NCI-H2107 treated with DMSO at 0.1 percent for 48 hours (cell line): ENCODE measurements at regions not wholly inside any gene's neighbourhood (a gene's known extent, or its start where the extent isn't known, plus 50 kb on each side); places are given as distances from the start of the nearest gene placed in this dataset.
"Not testable (repeated sequence)": the region's sequence is repeated elsewhere in the genome, so short reads cannot be mapped to it uniquely, and the experiment has no call there.

Experiments
- DNase-seq: peaks from one replicate; lab custom pipeline; 2025; ENCODE audit not compliant: unreplicated experiment; lab: John Stamatoyannopoulos, UW

DNA sequence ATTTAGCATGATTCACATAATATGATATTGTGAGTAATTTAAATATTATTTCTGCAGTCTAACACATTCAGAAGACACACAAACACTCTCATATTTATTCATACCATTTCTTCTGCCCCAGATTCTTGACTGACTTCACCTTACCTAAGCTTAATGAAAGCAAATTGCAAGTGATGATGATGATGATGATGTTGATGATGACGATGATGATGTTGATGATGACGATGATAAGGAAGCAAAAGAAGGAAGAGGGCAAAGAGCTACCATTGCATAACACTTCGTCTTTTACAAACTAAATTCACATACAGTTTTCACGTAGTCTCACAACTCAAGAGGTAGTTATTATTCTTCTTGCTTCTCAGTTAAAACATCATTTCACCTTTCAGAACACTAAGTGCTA is 404.7 kb downstream of the NAF1 start:
- no peak for DNase-seq

DNA sequence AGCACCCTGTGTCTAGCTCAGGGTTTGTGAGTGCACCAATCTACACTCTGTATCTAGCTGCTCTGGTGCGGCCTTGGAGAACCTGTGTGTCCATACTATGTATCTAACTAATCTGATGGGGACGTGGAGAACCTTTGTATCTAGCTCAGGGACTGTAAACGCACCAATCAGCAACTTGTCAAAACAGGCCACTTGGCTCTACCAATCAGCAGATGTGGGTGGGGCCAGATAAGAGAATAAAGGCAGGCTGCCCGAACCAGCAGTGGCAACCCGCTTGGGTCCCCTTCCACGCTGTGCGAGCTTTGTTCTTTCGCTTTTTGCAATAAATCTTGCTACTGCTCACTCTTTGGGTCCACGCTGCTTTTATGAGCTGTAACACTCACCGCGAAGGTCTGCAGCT is 426.5 kb downstream of the NAF1 start:
- DNase-seq: not testable (repeated sequence)

- DNase-seq: not testable (repeated sequence)
These were observed 427.1 kb downstream of the NAF1 start for GRCh38 chr4:162739596-162739995.

DNA sequence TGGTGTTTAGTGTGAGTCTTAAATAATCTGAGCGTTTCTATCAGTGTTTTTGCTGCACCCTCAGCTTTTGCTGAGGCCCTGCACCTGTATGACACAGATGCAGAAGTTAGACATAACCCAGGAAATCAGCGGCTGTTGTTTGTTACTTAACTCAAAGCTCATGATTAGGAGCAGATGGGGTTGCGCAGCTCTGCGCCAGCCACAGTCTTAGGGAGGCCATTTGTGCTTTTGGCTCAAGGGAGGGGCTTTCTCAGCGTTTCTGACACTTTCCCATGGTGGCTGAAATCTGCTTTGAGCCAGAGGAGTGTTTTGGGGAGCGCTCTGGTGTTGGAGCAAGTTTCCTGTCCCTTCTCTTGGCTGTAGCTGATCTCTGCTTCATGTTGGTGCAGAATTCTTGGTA is 433.8 kb downstream of the NAF1 start:
- no peak for DNase-seq

DNA sequence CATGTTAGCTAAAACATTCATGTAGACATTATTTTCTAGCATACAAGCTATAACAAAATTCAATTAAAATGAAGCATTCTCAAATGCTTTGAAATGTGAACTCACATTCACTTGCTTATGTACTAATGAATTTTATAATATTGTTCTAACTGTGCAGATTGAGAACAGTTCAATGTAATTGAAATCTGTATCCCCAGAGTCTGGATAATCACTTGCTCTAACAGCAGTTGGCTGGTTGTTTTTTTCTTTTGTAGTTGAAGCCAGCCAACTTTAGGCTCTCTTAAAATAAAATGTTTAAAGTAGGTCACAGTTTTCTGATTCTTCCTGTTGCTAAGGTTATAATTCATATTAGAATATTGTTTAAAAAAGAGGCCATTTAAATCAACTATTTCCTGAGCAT is 438.9 kb downstream of the NAF1 start:
- DNase-seq: no peak

GRCh38 chr4:162727232-162727631 is 439.5 kb downstream of the NAF1 start:
- no peak for DNase-seq

GRCh38 chr4:162715401-162715800 is 451.3 kb downstream of the NAF1 start:
- no peak for DNase-seq

GRCh38 chr4:162707962-162708361 is 458.7 kb downstream of the NAF1 start:
- no peak for DNase-seq

- DNase-seq: no peak
These were observed 460.1 kb downstream of the NAF1 start for GRCh38 chr4:162706632-162707031.

DNA sequence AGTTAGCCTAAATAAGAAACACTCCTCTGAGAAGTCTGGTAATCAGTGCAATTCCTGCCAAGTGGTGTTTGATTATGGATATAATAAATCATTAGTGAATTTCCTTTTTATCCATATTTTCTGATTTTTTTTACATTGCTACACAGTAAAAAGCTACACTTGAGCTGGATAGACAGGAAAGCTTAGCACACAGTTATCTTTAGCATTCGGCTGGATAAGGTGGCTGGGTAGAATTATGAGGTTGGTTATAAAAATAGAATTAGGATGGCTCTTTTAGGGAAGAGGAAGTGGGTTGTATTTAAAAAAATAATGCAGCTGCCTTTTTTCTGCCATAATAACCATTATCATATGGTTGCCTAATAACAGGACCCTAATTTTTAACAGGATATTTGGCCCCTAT is 460.6 kb downstream of the NAF1 start:
- no peak for DNase-seq

GRCh38 chr4:162705130-162705803 is 461.4 kb downstream of the NAF1 start:
- no peak for DNase-seq

DNA sequence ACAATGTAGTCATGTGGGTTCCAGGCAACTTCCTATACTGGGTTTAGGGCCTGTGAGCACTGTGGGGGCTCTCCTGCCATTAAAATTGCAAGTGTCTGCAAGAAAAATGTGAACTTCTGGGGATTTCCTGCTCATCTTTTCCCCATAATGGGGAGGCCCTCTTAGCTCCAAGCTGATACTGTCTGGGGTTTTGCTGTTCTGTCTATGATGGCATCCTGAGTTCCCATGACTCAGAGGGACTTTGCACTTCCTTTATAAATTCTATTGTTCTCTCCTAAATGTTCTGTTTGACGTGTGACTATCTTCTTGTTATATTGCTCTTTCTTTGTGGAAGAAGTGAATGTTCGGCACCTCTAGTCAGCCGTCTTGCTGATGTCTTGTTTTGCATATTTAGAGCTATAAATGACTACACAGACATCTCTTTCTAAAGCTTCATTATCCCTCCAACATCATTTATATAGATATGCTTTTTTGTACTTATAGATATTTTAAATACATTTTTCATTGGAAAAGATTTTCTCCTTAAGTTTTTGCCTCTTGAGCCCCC is 465.8 kb downstream of the NAF1 start:
- no peak for DNase-seq

DNA sequence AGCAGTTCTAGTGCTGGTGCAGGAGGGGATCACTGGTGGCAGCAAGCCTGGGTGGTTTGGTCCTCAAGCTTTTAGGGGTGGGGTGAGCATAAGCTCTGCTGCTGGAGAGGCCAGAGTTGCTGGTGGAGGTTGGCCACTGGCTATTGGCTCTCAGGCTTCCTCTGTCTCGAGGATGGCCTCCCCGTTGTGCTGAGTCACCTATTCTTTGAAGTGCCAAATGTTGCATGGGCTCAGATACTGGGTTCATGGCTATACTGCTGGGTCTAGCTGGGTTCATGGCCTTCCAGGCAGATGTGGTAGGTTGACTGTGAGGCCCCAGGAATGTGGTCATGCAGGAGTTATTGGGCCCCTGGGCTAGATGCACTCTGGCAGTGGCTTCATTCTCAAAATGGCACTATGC is 466.3 kb downstream of the NAF1 start:
- DNase-seq: no peak

GRCh38 chr4:162699629-162700028 is 467.1 kb downstream of the NAF1 start:
- DNase-seq: no peak

DNA sequence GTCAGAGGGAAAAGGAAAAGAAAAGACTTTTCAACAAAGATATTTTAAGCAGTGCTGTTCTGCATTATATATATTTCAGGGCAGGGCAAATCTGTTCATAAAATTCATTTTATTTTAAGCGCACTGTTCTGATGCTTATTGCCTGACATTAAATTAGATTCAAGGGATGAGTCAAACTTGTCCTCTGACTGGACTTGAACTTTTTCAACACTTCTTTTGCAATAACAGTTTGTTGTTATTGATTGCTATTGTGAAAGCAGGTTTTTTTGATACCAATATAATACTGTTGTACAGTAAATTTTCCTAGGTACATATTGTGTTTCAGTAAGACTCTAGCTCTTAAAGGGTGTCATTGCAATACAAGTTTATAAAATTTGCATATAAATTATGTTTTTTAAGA is 481.3 kb downstream of the NAF1 start:
- no peak for DNase-seq

- DNase-seq: no peak
These were observed 481.7 kb downstream of the NAF1 start for GRCh38 chr4:162684998-162685397.

GRCh38 chr4:162684371-162684700 is 482.4 kb downstream of the NAF1 start:
- DNase-seq: no peak

GRCh38 chr4:162683659-162684370 is 482.9 kb downstream of the NAF1 start:
- no peak for DNase-seq

GRCh38 chr4:162682651-162683050 is 484.0 kb downstream of the NAF1 start:
- no peak for DNase-seq

DNA sequence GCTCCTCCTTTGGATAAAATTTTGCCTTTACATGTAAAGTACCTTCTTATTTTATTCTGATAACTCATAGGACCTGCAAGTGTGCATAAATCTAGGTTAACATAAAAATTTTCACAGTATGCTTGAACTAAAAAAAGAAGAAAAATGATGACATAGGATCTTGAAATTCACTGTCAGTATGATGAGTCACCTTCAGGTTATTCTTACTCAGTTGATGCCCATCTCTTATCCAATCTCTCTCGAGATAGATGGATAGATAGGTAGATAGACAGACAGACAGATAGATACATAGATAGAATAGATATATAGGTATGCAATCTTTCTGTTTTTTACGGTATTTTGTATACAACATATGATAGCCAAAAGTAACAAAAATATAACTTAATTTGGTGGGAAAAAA is 485.5 kb downstream of the NAF1 start:
- no peak for DNase-seq

DNA sequence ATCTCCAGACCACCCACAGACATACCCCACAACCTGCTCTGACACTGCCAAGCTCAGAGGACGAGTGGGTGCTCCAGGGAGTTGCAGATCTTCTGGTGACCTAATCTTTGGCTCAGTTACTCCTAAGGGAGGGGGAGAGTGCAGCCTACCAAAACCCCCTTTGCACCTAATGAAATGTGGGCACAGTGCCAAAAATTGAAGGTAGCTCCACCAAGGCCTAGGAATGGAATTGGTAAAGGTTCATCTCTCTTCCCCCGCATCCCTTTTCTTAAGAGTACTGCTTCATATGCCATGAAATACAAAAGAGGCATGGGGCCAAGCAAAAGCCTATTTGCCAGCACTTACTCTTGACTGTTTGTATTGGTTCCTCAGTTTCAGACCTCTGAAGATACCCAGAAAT is 491.0 kb downstream of the NAF1 start:
- DNase-seq: no peak

DNA sequence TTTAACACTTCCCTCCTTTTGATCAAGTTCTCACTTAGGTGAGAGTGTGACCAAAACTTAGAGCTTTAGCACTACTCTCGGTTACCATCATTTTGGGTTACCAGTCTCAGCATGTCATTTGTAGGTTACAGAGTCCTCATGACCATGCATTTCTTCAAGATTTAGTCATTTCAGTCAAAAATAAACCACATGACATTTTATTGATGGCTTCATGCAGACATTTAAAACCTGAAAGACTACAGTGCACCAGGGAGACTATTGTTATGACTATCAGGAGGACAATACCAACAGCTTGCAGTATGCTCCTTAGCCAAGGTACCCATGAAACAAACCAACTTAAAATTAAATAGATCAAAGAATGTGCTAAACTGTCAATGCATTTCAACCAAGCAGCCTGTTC is 498.1 kb upstream of the FSTL5 start:
- DNase-seq: no peak

- no peak for DNase-seq
These were observed 495.9 kb upstream of the FSTL5 start for GRCh38 chr4:162659716-162660115.
